DMS53 treated with DMSO at 0.1 percent for 48 hours (cell line): ENCODE measurements at regions not wholly inside any gene's neighbourhood (a gene's known extent, or its start where the extent isn't known, plus 50 kb on each side); places are given as distances from the start of the nearest gene placed in this dataset.

Source experiments
- DNase-seq: peaks from one replicate; lab custom pipeline; 2025; ENCODE audit not compliant: unreplicated experiment; lab: John Stamatoyannopoulos, UW

DNA sequence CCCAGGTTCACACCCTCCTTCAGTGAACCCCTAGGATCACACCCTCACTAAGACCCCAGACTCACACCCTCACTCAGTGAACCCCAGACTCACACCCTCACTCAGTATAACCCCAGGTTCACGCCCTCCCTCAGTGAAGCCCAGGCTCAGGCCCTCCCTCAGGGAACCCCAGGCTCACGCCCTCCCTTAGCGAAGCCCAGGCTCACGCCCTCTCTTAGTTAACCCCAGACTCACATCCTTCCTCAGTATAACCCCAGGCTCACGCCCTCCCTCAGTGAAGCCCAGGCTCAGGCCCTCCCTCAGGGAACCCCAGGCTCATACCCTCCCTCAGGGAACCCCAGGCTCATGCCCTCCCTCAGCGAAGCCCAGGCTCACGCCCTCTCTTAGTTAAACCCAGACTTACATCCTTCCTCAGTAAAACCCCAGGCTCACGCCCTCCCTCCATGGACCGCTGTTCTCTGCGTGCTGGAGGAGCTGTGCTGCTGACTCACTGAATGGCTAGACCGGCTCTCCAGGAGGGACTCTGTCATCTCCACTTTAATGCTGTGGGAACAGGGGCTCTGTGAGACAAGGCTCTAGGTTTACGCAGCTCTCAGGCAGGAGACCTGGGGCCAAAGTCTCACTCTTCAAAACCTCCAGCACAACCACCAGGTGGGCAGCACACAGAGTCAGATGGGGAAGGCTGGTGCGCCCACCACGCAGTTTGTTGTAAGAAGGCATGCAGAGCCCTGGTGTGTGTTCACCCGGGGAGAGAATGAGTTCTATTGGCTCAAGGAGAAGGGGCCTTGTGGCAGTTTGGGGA lies 506.9 kb upstream of the MYT1L start:
- no peak for DNase-seq

DNA sequence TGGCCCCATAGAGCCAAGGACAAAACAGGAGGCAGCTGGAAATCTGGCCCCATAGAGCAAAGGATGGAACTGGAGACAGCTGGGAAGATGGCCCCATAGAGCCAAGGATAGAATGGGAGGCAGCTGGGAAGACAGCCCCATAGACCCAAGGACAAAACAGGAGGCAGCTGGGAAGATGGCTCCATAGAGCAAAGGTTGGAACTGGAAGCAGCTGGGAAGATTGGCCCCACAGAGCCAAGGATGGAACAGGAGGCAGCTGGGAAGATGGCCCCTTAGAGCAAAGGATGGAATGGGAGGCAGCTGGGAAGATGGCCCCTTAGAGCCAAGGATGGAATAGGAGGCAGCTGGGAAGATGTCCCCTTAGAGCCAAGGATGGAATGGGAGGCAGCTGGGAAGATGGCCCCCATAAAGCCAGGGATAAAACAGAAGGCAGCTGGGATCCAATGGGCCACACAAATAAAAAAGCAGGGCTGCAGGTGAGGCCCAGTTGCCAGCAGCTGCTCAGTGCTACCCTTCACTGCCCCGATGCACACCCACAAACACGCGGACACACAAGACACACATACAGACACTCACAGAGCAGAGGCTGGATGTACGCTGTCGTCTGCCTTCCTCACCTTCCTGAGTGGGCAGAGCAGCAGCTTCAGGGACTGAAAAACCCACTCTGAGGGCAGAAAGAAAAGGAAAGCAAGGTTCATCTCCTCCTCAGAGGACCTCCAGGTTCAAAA lies 505.4 kb upstream of the MYT1L start:
- no peak for DNase-seq

DNA sequence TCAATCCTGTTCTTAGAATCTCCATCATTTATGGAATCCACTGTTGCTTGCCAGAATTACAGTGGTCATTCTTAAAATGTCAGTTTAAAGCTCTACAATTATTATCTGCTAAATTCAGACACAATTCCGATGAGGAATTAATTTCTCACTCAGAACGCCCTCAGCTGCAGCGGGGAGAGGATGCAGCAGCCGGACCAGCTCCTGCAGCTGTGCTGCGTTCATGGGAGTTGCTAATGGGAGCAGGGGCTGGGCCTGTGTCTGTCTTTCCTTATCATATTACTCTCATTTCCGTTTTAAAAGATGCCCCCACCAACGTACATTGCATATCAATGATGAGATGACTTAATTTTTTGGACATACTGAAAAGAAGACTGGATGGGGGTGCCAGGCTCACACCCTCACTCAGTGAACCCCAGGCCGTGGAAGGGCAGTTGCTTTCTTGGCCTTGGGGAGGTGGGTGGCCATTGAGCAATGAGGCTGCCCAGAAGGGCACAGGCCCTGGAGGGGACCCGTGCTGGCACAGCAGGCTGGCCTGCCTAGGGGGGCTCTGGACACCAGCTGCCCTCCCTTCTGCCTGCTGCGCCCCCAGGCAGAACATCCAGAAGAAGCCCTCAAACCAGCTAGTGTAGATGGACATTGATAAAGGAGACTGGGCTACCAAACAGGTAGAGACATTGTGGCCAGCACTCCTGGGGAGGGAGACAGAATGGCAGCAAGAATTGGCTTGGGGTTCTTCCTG lies 503.6 kb upstream of the MYT1L start:
- no peak for DNase-seq

DNA sequence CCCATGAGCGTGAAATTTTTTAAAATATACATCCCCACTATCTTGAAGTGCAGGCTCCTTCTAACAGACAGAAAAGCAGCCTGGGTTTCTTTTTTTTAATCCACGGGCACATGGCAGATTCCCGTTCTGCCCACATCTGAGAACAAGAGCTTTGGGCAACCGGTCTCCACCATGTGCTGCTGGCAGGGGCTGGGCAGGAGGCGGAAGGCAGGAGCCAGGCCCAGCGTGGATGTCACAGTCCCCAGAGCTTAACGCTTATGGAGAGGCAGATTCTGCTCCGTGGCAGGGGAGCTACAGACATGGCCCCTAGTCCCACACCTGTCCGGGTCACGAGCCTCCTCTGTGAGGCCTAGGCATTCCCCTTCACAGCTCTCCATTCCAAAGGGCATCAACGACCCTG lies 503.0 kb upstream of the MYT1L start:
- no peak for DNase-seq

DNA sequence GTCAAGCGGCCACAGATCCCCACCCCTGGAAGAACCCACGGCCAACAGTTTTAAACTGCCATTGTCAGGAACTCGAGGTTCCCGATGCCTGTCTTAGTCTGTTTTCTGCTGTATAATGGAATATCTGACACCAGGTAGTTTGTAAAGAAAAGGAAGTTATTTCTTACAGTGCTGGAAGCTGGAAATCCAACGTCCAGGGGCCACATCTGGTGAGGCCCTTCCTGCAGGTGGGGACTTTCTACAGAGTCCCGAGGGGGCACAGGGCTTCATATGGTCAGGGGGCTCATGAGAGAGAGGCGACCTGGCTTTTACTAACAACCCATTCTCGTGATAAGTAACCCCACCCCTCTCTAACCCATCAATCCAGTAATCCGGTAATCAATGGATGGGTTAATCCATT lies 501.6 kb upstream of the MYT1L start:
- no peak for DNase-seq

DNA sequence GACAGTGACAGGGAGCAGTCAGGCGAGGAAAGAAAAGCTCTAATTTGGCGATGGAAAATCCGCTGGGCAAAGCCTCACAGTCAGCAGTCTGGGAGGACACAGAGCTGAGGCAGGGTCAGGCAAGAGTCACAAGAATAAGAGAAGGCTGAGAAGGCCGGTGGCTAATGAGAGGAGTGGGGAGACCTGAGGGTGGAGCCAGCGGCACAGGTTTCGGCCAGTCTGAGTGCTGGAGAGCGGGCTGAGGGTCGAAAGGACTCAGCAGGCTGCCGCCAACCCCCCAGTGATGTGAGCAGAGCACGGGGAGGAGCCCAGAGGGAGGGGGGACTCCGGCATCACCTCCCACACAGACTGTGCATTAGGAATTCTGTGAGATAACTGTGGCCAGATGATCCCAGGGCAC lies 500.6 kb upstream of the MYT1L start:
- DNase-seq, result no peak

DNA sequence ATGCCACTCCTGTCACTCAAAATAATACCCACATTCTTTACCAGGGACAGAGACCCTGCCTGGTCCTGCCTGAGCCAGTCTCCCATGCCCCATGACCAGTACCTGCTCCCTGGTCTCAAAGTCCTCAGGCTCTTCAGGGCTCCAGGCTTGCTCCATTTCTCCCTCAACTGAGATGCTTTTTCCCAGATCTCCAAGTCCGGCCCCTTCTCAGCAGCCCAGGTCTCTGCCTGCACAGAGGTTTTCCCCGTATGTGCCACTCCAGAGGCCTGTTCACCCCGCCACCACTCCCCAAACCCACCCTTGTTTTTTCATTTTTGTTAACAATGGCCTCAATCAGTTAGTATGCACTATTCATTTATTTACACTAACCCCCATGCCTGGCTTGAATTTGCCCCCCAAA lies 499.5 kb upstream of the MYT1L start:
- no peak for DNase-seq

DNA sequence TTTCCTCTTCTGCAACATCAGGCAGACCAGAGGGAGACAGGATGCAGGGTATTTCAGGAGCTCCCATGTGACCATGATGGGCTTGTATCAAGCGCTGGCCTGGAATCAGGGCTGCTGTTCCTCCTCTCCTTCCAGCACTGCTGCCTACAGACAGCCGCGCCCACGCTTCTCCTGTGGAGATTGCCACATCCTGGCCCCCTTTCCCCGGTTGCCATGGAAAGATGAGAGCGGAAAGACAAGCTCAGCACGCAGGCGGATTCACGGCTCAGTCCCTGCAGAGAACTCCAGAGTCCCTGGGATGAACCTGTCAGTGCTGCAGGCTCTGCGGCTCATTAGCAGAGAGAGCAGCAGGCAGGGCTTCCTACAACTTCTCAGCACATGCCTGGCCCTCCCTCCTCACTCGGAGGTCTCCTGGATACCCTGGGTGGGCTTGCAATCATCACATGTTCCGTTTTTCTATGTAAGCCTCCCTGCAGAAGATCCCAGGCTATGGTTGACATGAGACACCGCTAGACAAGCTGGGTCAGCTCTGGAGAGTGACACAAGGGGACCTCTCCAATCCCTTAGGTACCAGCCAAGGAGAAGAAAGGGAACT lies 497.8 kb upstream of the MYT1L start:
- no peak for DNase-seq

DNA sequence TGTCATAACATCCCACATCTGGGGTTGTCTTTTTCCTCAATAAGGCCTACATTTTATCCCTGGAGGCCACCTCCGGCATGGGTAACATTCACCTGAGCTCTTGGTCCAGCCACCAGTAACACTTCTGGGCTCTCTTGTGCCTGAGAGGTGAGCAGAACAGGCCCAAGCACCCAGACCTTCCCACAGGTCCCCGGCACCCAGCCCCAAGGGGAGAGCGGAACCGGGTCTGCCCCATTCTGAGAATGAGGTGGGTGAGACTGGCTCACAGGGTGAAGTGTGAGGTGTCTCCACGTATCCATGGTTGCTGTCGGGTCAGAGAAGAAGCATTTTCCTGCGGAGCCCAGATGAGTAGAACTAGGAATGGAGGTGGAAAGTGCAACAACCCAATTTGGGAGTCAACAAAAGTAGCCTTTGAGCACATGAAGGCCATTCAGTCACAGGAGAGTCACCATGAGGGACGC lies 496.7 kb upstream of the MYT1L start:
- DNase-seq, result no peak

DNA sequence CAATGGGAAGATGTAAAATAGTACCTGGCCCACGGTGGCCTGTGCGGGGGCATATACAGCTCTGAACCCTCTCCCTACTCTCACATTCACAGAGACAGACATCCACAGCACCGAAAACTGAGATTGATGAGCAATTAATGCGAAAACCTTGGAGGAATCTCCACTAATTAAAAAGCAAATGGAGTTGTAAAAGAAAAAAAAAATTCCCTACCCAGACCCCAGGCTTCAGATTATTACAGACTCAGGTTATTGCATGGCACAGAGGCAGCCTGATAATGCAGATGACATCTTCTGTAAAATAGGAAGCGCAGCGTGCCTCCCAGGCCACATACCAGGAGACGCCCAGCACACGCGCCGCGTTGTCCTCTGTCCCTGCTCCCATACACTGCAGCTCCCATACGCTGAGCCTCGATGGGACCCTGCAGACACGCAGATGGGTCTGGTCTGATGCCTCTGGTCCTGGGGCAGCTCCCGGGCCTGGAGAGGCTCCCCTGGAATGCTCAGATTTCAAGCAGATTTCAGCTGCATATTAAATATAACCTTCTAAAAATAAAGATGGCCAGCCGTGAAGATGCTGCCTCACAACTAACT lies 496.1 kb upstream of the MYT1L start:
- DNase-seq, result no peak

DNA sequence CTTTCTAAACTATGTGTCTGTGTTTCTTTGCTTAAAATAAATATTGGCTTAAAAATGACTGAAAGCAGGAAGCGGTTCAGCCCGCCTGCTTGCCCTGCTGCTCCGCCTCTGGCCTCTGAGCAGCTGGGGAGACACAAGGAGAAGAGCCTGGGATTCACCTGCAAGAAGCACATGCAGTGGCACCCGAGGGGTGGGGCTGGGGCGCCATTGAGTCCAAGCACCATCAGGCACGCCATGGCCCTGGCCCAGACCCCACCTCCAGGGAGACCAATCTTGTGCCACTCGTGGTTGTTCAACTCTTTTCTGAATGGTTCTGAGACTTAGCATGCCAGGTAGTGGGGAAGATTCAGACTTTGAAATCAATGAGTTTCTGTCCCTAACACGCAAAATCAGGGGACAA lies 495.5 kb upstream of the MYT1L start:
- DNase-seq, result no peak

DNA sequence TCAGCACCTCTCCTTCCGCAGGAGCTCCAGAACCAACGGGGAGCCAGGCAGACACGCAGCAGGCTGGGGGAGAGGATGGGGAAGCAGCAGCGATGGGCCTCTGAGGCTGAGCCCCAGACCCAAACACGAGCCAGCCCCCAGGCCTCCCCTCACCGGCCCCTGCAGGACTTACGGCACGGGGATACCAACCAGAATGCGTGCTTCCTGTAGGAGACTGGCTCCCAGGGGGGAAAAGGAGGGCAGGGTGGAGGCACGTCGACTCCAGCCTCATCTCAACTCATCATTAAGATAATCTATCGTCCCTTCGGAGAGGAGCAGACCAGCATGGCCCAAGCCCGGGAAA lies 495.1 kb upstream of the MYT1L start:
- no peak for DNase-seq

DNA sequence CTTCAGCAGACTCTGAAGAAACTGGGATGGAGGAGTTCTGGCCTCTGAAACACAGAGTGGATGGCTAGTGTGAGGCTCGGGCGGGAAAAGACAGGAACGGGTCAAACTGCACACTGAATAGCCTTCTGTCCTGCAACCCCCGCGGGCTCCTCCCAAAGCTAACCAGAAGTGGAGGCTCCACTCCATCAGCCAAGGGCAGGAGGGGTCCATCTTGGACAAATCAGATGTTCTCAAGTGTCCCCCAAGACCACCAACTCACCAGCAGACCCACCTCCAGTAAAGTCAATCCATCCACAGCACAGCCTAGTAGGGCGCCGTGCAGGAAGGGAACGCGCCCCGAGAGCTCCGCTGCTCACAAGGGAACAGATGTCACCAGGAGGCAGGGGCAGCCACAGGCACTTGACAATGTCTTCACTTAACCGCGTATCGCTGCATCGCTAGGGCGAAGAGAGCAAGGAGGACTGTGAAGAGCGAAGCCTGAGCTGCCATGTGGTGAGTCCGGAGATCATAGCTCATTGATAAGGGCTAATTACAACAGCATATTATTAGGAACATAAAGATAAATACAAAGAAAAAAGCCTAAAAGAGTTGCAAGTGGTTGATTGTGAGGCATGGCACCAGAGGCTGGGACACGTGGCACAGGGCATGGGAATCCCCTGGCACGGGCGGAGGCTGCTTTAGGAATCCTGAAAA lies 494.6 kb upstream of the MYT1L start:
- DNase-seq, result no peak

DNA sequence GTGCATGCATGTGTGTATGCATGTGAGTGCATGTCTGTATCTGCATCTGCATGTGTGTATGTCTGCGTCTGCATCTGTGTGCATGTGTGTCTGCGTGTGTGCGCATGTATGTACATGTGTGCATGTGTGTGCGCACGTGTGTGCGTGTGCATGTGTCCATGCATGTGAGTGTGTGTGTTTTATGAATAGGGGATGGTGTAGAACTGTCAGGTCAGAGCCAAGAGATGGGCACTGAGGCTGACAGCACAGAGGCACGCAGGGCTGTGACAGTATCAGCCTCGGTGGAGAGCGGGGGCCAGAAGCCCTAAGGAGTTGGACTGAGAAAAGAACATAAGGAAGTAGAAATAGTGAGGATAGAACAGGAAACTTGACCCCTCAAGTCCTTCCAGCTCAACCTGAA lies 494.0 kb upstream of the MYT1L start:
- no peak for DNase-seq

DNA sequence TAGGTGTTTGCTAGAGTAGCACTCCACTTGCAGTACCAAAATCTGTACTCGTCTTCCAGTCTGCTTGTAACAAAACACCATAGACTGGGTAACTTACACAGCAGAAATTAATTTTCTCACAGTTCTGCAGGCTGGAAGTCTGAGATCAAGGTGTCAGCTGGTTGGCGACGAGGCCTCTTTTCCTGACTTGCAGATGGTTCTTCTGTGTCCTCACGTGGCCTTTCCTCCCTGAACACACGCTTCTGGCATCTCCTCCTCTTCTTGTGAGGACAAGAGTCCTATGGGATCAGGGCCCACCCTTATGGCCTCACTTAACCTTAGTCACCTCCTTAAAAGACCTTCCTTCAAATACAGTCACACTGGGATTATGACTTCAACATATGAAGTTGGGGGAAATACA lies 493.5 kb upstream of the MYT1L start:
- no peak for DNase-seq

DNA sequence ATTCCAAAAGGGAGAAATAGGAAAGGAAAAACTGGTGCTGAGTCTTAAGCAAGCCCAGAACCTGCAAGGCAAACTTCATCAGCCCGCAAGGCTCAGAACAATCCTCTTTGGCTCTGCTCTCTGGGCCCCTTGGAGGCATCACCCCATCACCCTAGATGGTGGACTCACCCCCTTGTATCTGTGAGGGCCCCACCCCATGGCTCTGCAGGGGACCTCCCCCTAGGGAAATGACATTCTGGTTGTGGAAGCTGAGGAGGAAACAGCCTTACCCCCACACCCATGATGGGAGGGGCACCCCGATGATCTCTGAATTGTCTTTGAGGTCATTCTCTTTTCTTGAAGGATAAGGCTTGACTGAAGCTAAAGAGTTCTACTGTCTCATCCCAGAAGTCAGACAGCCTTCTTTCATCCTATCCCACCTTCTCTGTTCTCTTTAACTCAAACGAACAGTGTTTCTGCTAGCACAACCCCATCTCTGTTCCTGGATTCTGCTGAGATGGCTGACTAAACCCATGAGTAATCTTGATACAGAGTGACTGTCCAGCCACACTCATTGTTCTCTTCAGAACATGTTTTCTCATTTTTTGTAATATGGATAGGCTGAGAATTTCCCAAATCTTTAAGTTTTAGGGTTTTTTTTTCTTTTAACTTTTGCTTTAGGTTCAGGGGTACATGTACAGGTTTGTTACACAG lies 492.1 kb upstream of the MYT1L start:
- DNase-seq, result no peak

DNA sequence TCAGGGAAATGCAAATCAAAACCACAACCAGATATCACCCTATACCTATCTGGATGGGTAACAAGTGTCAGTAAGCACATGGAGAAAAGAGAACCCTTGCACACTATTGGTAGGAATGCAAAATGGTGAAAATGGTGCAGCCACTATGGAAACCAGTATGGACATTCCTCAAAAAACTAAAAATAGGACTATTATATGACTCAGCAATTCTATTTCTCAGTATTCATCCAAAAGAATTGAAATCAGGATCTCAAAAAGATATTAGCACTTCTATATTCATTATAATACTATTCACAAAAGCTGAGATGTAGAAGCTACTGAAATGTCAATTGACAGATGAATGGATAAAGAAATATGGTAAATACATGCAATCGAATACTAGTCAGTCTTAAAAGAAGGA lies 491.1 kb upstream of the MYT1L start:
- no peak for DNase-seq

DNA sequence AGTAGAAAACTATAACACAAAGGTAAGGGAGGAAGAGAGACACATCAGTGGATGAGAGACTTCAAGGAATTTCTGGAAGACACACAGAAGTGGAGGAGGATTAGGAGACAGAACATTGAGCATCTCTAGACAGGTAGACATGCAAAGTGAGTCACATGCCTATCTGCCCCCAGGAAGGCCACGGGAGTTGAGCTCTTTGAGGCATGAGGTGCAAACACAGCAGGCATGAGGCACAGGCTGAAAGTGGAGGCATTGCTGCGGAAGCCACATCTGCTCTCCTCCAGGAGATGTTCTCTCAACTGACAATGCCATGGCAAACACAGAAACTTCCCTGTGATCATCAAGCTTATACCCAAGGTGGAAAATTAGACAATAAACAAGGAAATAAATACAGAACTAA lies 481.6 kb upstream of the MYT1L start:
- no peak for DNase-seq

DNA sequence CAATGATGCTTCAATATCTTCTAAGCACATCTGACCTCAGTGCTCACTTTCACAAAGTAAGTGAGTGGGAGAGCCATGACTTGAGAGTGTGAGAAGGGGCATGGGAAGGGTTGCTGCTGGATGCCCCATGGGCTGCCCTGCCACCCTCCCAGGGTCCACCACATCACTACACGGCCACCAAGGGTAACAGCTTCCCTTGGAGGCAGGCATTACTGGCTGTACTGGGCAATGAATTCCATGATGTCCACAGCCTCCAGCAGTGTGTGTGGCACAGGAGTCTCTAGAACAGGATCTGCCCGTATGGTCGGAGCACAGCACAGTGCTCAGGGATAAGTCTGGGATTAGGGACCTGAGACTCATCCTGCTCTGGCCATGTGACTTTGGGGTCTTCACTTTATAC lies 481.0 kb upstream of the MYT1L start:
- no peak for DNase-seq

DNA sequence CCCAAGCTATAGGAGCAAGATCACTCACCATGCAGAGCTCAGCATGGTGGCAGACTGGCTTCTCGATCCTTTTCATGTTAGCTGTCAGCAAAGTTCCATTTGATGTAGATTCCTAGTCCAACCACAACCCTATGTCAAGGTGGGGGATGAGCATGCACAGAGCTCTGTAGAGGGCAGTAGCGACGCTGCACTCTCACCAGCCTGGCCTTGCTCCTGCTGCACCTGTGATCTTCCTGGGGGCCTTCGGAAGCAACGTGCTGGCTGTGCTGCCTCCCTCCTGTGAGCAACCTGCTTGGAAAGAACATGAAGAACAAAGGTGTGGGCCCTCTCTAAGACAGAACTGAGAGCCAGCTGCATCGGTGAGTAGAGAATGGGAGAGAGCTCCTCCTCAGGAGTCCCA lies 479.4 kb upstream of the MYT1L start:
- no peak for DNase-seq
